CD4-positive, alpha-beta T cell treated with Interleukin-1 beta for 1 hour (primary cell): ENCODE measurements at regions not wholly inside any gene's neighbourhood (a gene's known extent, or its start where the extent isn't known, plus 50 kb on each side); places are given as distances from the start of the nearest gene placed in this dataset.
"Not testable (repeated sequence)": the region's sequence is repeated elsewhere in the genome, so short reads cannot be mapped to it uniquely, and the experiment has no call there.

Experiments
- DNase-seq, 2 donors: peaks; one replicate each; pipeline ENCODE4 v3.0.0-alpha.2; 2020 to 2022

DNA sequence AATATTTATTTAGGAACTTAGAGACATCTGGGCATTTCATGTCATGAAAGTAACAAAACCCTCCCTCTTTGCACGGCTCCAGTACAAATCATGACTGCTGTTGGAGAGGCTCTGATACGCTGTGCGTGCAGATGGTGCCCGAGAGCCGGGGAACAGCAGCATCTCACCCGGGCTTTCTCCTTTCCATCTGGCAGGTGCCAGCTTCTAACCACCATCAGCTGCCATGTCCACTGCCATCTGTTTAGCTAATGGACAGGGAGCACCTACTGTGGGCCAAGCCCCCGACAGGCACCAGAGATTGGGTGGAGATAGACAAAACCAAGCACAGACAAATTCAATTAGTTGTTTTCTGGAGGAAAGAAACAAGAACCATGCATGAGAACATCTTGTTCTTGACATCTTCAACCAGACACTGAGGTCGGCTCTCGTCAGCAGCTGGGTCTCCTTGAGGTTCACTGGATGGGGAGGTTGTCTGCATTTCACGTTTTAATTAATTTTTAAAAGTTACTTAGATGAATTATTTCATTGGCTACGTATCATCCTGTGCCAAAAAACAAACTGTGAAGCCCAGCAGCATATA is 323.7 kb downstream of the THBS2 start:
- DNase-seq, result no peak

DNA sequence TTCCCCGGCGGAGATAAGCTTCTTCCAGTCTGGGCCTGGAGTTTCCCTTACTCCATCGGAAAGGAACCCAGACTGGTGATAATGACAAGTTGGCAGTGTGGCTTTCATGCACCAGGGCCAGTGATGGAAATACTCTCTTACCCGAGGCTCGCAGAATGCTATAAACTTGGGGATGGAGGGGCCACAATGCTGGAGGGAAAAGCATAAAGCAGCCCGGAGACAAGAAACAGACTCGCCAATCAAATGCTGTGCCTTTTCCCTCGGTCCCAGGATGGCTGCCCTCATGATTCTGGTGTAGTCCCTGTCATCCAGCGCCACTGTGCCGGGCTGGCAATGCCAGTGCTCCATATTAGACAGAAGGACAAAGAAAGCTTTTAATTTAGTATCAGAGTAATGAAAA is 325.6 kb downstream of the THBS2 start:
- DNase-seq, result no peak

- DNase-seq, result no peak
These were observed 326.6 kb downstream of the THBS2 start for GRCh38 chr6:168927026-168927425.

DNA sequence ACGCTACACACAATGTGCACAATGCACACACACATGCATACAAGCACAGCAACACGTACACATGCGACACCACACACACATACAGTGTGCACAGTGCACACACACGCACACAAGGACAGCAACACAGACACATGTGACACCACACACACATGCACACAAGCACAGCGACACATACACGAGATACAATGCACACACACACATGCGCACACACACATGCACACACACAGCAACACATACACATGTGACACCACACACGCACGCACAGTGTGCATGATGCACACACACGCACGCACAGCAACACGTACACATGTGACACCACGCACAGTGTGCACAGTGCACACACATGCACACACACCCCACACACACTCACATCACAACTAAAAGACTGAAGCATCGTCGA is 327.3 kb downstream of the THBS2 start:
- no peak for DNase-seq

DNA sequence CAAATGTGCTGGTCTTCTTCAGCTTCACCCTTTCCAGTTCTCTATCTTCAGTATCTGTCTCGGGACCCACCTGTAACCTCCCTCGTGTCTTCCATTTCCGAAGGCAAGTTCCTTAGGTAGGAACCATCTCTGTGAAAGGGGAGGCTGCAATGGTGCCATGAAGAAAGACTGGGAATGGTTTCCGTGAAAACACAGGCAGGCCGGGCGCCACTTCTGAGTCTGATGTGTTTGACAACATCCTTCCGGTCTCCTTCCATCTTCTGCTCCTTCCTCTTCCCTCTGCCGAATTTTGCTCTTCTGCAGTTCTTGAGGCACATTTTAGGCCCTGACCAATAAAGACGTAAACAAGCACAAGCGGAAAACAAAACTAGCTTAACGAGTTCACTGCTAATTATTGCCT is 328.0 kb downstream of the THBS2 start:
- DNase-seq, result no peak

GRCh38 chr6:168923171-168923570 is 330.5 kb downstream of the THBS2 start:
- no peak for DNase-seq

DNA sequence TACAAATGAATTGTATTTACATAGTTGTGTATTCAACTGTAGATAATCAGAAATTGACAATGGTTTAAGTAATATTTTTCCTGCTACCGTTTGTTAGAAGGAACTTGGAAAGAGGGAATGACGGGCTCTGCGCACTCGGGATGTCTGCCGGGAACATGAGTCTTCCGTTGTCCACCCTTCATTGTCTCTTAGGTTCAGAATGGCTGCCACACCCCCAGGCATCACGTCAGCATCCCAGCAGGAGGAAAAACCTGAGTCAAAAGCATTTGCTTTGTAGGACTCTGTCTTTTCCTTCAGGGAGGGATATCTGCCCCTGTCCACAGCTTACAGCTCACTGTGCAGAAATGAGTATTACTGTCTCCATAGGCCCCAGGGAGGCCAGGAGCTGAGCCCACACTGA is 331.2 kb downstream of the THBS2 start:
- no peak for DNase-seq

- no peak for DNase-seq
These were observed 333.4 kb downstream of the THBS2 start for GRCh38 chr6:168920289-168920688.

- DNase-seq, result no peak
These were observed 334.0 kb downstream of the THBS2 start for GRCh38 chr6:168919470-168920179.

DNA sequence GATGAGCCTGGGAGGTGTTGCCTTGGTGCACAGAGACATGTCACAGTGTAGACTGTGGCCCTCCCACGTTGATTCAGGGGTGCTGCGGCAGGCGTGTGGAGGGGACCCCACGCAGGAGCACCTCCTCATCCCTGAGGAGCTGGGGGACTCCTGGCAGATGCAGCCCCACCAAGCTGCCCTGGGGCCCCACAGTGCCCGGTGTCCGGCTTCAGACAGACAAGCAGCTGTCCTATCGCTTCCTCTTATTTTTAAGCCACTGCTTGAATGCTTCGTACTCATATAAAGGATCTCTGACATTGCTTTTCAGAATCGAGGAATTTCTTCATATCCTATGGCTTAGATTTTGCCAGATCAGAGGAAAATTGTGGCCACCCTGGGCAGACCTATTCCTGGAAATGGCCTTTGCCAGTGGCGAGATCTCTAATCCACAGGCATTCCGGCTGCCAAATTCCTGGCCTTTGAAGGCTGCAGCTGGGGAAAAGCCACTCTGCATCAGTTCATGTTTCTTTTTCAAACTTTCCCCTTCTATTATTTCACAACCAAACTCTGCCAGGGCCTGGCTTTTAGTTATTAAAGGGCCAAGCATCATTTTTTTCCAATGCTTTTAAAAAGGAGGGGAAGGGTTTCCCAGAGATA is 337.0 kb downstream of the THBS2 start:
- no peak for DNase-seq

DNA sequence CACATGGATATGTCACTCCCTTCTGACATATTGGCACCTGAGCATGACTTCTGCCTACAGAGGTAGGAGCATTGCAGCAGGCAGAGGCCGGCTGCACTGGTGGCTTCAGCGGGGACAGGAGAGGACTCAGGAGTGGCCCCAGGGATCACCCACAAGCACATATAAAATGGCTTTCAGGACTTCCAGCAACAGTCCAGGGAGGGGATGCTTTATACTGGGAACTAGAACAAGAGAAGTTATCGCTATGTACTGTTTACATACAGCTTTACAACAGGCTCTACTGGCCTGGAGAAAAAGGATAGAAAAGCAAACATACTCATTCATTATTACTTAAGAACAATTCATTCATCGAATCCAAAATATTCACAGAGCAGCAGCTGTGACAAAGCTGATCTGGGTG is 337.8 kb downstream of the THBS2 start:
- DNase-seq, result no peak

GRCh38 chr6:168915242-168915641 is 338.4 kb downstream of the THBS2 start:
- DNase-seq, result no peak

DNA sequence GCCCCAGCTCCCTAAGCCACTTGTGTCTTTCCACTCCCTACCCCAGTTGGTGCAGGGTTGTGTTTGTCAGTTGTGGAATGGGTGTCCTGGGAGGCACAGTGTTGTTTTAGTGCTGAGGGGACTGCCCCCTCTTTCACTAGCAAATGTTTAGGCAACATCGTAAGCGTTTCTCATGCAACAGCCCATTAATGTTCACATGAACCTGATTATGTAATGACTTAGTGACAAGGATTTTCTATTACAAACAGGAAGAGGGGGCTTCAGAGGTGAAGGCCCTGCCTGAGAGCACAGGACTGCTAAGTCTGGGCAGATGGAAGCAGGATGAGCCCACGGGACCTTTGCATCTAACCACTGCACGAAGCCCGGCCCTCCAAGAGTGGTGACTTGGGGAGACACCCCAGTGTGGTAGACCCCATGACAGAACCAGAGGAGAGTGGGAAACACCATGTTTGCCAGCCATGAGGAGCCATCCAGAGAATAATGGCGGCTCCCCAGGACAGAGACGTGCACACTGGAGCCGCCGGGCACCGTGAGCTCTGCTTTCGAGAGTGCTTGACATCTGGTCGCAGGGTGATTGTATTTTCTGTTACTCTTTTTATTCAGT is 339.7 kb downstream of the THBS2 start:
- no peak for DNase-seq

- not testable (repeated sequence) for DNase-seq
These were observed 340.3 kb downstream of the THBS2 start for GRCh38 chr6:168913231-168913865.

GRCh38 chr6:168909288-168909687 is 344.4 kb downstream of the THBS2 start:
- DNase-seq, result no peak

DNA sequence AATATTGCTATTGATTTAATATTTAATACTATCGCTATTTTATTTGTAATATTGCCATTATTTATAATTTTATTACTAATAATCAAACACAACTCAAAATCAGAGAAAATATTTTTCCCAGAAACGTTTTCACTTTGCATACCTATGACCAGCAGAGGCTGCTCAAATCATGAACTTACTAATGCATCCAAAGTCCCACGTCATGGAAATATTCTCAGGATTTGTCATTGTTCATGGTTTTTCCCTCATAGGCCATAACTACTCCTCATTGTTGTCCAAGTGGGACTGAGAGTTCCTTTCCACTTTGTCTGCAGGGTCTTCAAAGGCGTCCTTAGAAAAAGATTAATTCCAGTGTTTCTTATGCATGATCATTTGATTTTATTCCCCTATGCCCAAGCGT is 344.8 kb downstream of the THBS2 start:
- no peak for DNase-seq

DNA sequence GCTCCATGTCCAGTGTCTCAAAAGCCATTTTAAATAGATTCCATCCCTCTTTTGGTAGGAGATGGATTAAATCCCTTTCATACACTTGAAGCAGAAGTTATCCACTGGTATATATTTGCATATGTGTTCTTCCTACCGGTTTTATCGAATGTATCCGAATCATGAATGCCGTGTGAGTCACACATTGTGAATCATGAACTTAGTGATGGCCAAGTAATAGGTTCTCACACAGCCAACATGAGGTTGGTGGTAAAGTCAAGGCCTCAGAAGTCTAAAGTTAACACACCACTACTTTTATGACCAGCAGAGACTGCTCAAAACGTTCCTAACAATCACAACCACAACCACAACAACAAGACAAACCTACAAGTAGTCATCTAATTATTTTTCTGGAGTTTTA is 345.5 kb downstream of the THBS2 start:
- DNase-seq, result no peak

- DNase-seq, result no peak
These were observed 347.3 kb downstream of the THBS2 start for GRCh38 chr6:168906391-168906790.

DNA sequence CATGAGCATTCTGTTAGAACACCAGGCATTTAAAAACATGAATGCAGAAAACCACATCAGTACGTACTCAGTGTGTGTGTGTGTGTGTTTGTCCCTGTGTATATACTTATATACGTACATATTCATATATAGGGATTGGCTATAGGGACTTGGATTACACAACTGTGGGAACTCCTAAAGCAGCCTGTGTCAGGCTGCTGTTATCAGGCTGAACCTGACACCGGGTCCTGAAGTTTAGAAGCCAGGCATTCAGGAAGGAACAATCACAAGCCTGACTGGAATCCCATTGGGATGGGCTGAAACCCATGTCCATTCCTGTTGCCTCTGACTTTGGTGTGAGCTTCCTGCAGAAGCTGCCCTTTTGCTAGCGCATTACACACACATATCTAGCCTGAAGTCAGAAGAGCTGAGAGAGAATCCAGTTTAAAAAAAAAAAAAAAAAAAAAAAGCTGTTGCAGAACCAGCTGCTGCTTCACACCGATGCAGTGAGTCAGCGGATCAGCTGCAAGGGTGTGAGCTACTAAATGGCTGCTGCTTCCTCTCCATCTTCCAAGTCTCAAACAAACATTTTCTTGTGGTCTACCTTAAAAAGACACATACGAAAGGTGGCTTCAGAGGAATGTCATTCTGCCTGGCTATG is 348.1 kb downstream of the THBS2 start:
- DNase-seq, result peak; percentile 23 to 33

- no peak for DNase-seq
These were observed 349.9 kb downstream of the THBS2 start for GRCh38 chr6:168903613-168904345.

- no peak for DNase-seq
These were observed 351.6 kb downstream of the THBS2 start for GRCh38 chr6:168902075-168902474.

DNA sequence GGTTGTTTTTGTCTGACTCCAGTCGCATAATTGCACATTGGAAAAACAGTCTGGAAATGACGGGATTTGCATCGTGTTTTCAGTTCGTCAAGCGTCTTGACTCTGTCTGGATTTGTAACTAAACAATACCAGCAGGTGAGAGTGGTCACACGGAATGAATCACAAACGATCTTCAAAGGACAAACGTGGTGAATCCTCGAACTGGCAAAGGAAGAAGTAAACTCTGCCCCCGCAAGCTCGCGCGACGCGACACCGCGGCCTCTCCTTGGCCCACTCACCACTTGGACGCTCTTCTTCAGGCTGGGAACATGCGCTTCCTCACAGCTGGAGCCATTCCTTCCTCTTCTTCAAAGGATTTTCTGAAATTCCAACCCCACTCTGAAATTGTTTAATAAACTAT is 352.6 kb downstream of the THBS2 start:
- no peak for DNase-seq
